GM18873 (cell line): ENCODE measurements at regions not wholly inside any gene's neighbourhood (a gene's known extent, or its start where the extent isn't known, plus 50 kb on each side); places are given as distances from the start of the nearest gene placed in this dataset.
"Not testable (repeated sequence)": the region's sequence is repeated elsewhere in the genome, so short reads cannot be mapped to it uniquely, and the experiment has no call there.

Source experiments
- ATAC-seq: cut with Tn5 transposase; IDR thresholded peaks from one replicate; pipeline ENCODE4 v1.9.1; 2021; ENCODE audit warnings: mild to moderate bottlenecking, moderate library complexity, moderate number of reproducible peaks; ENCODE audit not compliant: unreplicated experiment, low FRiP score

GRCh38 chr5:162593881-162594280, 526.3 kb downstream of the GABRG2 start:
- no peak for ATAC-seq

- no peak for ATAC-seq
Observed at GRCh38 chr5:162603443-162604070, 536.0 kb downstream of the GABRG2 start.

- no peak for ATAC-seq
Observed at GRCh38 chr5:162607879-162608278, 540.3 kb downstream of the GABRG2 start.

GRCh38 chr5:162621726-162622263, 554.2 kb downstream of the GABRG2 start:
- not testable (repeated sequence) for ATAC-seq

GRCh38 chr5:162624110-162624509, 556.5 kb downstream of the GABRG2 start:
- ATAC-seq = no peak

- no peak for ATAC-seq
Observed at GRCh38 chr5:162637481-162637880, 569.9 kb downstream of the GABRG2 start.

- no peak for ATAC-seq
Observed at GRCh38 chr5:162638849-162639248, 571.3 kb downstream of the GABRG2 start.

GRCh38 chr5:162641142-162641813, 573.7 kb downstream of the GABRG2 start:
- no peak for ATAC-seq

GRCh38 chr5:162654661-162655405, 587.3 kb downstream of the GABRG2 start:
- no peak for ATAC-seq

- no peak for ATAC-seq
Observed at GRCh38 chr5:162657076-162657475, 589.5 kb downstream of the GABRG2 start.

- ATAC-seq = no peak
Observed at GRCh38 chr5:162664846-162665245, 597.3 kb downstream of the GABRG2 start.

- no peak for ATAC-seq
Observed at GRCh38 chr5:162668926-162669325, 601.4 kb downstream of the GABRG2 start.

GRCh38 chr5:162672061-162672460, 604.5 kb downstream of the GABRG2 start:
- no peak for ATAC-seq

- ATAC-seq = no peak
Observed at GRCh38 chr5:162683284-162683683, 615.7 kb downstream of the GABRG2 start.

GRCh38 chr5:162684145-162684544, 616.6 kb downstream of the GABRG2 start:
- ATAC-seq = no peak

- no peak for ATAC-seq
Observed at GRCh38 chr5:162685302-162685701, 617.7 kb downstream of the GABRG2 start.

GRCh38 chr5:162696272-162696671, 628.7 kb downstream of the GABRG2 start:
- ATAC-seq = not testable (repeated sequence)

- no peak for ATAC-seq
Observed at GRCh38 chr5:162699361-162699760, 631.8 kb downstream of the GABRG2 start.

- no peak for ATAC-seq
Observed at GRCh38 chr5:162703914-162704313, 636.3 kb downstream of the GABRG2 start.

- no peak for ATAC-seq
Observed at GRCh38 chr5:162711244-162711643, 643.7 kb downstream of the GABRG2 start.

- no peak for ATAC-seq
Observed at GRCh38 chr5:162719720-162720119, 652.1 kb downstream of the GABRG2 start.
